ACC112 (cell line): ENCODE measurements at regions not wholly inside any gene's neighbourhood (a gene's known extent, or its start where the extent isn't known, plus 50 kb on each side); places are given as distances from the start of the nearest gene placed in this dataset.

Experiments
- H2AFZ ChIP-seq: fragments of 200-600 bp; sonication (generic); one replicate; pipeline ENCODE4 v1.6.0; 2017; ENCODE audit warnings: antibody characterized with exemption, low read length; ENCODE audit not compliant: unreplicated experiment
- H3K27ac ChIP-seq: fragments of 200-600 bp; sonication (generic); 2 replicates; pipeline ENCODE4 v1.5.1; 2014; ENCODE audit warnings: low read depth, mild to moderate bottlenecking, antibody characterized with exemption, low read length, moderate library complexity
- H3K27me3 ChIP-seq: fragments of 200-600 bp; sonication (generic); 2 replicates; pipeline ENCODE4 v1.6.1; 2014; ENCODE audit warnings: mild to moderate bottlenecking, antibody characterized with exemption, low read length, moderate library complexity, mixed read lengths; ENCODE audit not compliant: insufficient read depth
- H3K36me3 ChIP-seq: fragments of 200-600 bp; sonication (generic); 2 replicates; pipeline ENCODE4 v1.6.1; 2016; ENCODE audit warnings: mild to moderate bottlenecking, antibody characterized with exemption, low read length, moderate library complexity, mixed read lengths; ENCODE audit not compliant: insufficient read depth
- H3K4me1 ChIP-seq: fragments of 200-600 bp; sonication (generic); one replicate; pipeline ENCODE4 v1.6.1; 2016; ENCODE audit warnings: low read length, mixed read lengths; ENCODE audit not compliant: insufficient read depth, unreplicated experiment, control insufficient read depth
- H3K4me3 ChIP-seq: fragments of 200-600 bp; sonication (generic); 2 replicates; pipeline ENCODE4 v1.5.1; 2014; ENCODE audit warnings: mild to moderate bottlenecking, low read depth, low read length
- H3K79me2 ChIP-seq: fragments of 200-600 bp; sonication (generic); one replicate; pipeline ENCODE4 v1.6.0; 2016; ENCODE audit warnings: low read length; ENCODE audit not compliant: control insufficient read depth, unreplicated experiment, insufficient read depth

DNA sequence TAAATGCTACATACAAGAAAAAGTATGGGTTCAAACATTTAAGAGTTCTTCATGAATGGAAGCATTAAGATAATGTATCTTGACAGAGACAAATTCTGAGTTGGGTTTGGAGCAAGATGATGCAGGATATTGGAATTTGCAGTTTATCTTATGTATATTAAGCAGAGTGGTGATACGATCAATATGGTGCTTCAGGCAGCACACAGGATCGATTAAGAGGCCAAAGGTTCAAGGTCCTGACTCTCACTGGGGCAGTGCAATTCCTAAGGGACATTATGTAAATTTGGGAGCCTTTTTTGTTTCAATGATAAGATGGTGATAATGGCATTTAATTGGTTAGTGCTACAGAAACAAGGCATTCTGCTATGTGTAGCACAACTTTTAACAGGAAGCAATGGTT lies 381.9 kb downstream of the KCNJ3 start:
- H3K4me3 ChIP-seq: no peak overlapping the region
- no peaks in the 10 kb centered on the region for H3K36me3 ChIP-seq
- H3K79me2 ChIP-seq: no peaks in the 10 kb centered on the region
- H3K27ac ChIP-seq: no peak overlapping the region
- no peak overlapping the region for H2AFZ ChIP-seq
- H3K27me3 ChIP-seq: no peaks in the 10 kb centered on the region
- H3K4me1 ChIP-seq: no peaks in the 10 kb centered on the region

DNA sequence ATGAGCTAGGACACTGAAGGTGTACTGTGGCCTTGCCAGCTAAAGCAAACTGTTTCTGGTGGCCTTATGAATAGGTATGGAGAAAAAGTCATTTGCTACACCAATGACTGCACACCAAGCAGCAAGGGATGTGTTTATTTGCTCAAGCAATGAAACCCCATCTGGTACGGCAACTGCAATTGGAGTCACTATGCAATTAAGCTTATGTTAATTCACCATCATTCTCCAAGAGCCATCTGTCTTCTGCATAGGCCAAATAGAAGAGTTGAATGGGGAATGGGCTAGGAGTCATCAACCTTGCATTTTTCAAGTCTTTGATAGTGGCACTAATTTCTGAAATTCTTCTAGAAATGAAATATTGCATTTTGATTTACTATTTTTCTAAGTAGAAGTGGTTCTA lies 372.0 kb downstream of the KCNJ3 start:
- H3K4me1 ChIP-seq: no peaks in the 10 kb centered on the region
- H3K36me3 ChIP-seq: no peaks in the 10 kb centered on the region
- no peak overlapping the region for H2AFZ ChIP-seq
- no peaks in the 10 kb centered on the region for H3K79me2 ChIP-seq
- no peak overlapping the region for H3K27ac ChIP-seq
- H3K27me3 ChIP-seq: no peaks in the 10 kb centered on the region
- H3K4me3 ChIP-seq: no peak overlapping the region

- Histone ChIP-seq H3K4me3 (no peak overlapping the region), H3K27me3 (no peaks in the 10 kb centered on the region), H2AFZ (no peak overlapping the region), H3K79me2 (no peaks in the 10 kb centered on the region), H3K27ac (no peak overlapping the region), H3K4me1 (no peaks in the 10 kb centered on the region), H3K36me3 (no peaks in the 10 kb centered on the region)
These were observed 364.4 kb downstream of the KCNJ3 start for GRCh38 chr2:155062922-155063258.

DNA sequence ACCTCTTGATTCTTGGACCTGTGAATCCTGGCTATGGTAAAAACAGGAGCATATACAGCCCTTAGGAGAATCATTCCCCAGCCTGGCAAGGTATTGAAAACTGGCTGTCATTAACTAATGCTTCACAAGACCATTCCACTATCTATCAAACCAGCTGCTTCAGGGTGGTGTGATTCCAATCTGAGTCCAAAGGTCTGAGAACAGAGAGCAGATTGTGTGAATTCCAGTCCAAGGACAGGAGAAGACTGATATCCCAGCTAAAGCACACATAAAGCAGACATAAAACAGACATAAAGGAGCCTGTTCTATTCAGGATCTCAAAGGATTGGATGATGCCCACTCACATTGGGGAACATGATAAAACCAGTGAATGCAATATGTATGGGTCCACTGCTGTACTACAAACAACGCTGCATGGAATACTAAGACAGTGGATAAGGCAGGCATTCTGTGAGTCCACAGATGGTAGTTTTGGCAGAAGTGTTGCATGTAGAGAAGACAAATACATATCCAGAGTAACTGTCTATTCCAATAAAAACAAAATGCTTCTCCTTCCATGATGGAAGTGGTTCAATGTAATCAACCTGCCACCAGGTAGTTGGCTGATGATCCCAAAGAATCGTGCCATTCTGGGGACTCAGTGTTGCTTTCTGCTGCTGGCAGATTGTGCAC lies 363.9 kb downstream of the KCNJ3 start:
- no peaks in the 10 kb centered on the region for H3K4me1 ChIP-seq
- no peak overlapping the region for H2AFZ ChIP-seq
- H3K4me3 ChIP-seq: no peak overlapping the region
- H3K36me3 ChIP-seq: no peaks in the 10 kb centered on the region
- no peak overlapping the region for H3K27ac ChIP-seq
- H3K79me2 ChIP-seq: no peaks in the 10 kb centered on the region
- H3K27me3 ChIP-seq: no peaks in the 10 kb centered on the region

DNA sequence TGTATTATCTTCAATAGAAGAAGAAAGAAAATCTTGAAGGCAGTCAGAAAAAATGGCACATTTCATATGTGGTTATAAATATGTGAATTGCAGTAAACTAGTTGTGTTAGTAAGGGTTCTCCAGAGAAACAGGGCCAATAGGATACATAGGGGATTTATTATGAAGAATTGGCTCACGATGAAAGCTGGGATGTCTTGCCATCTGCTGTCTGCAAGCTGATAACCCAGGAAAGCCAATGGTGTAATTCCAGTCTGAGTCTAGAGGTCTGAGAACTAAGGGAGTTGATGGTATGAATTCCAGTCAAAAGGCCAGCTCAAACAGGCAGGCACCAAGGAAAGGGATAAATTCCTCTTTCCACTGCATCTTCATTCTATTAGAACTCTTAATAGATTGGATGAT lies 362.4 kb downstream of the KCNJ3 start:
- H3K79me2 ChIP-seq: no peaks in the 10 kb centered on the region
- no peak overlapping the region for H3K4me3 ChIP-seq
- H3K36me3 ChIP-seq: no peaks in the 10 kb centered on the region
- H3K4me1 ChIP-seq: no peaks in the 10 kb centered on the region
- H2AFZ ChIP-seq: no peak overlapping the region
- no peak overlapping the region for H3K27ac ChIP-seq
- no peaks in the 10 kb centered on the region for H3K27me3 ChIP-seq

- Histone ChIP-seq H2AFZ (no peak overlapping the region), H3K79me2 (no peaks in the 10 kb centered on the region), H3K4me1 (no peaks in the 10 kb centered on the region), H3K4me3 (no peak overlapping the region), H3K36me3 (no peaks in the 10 kb centered on the region), H3K27me3 (no peaks in the 10 kb centered on the region), H3K27ac (no peak overlapping the region)
These were observed 356.2 kb downstream of the KCNJ3 start for GRCh38 chr2:155054712-155055111.

DNA sequence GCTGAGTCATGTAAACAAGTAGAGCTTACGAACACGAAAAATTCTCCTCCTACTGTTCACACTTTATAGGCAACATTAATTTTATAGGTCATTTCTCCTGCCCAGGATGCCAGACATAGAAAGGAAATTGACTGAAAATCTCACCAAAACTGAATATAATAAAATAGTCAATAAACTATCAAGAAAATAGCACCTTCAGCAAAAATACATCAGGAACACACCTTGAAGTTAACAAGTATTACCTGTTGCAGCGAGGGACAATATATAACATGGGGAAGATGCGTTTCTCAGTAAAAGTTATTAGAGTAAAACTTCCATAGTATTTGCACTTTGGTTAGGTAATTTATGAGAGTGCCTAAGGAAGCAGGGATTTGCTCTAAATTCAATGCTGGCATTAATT lies 344.6 kb downstream of the KCNJ3 start:
- Histone ChIP-seq H3K4me1 (no peaks in the 10 kb centered on the region), H3K4me3 (no peak overlapping the region), H3K27me3 (no peaks in the 10 kb centered on the region), H2AFZ (no peak overlapping the region), H3K36me3 (no peaks in the 10 kb centered on the region), H3K79me2 (no peaks in the 10 kb centered on the region), H3K27ac (no peak overlapping the region)

GRCh38 chr2:155035308-155035707 lies 336.8 kb downstream of the KCNJ3 start:
- Histone ChIP-seq H3K4me1 (no peaks in the 10 kb centered on the region), H3K4me3 (no peak overlapping the region), H3K79me2 (no peaks in the 10 kb centered on the region), H3K36me3 (no peaks in the 10 kb centered on the region), H3K27me3 (no peaks in the 10 kb centered on the region), H2AFZ (no peak overlapping the region), H3K27ac (no peak overlapping the region)

- no peak overlapping the region for H3K27ac ChIP-seq
- no peak overlapping the region for H3K4me3 ChIP-seq
- H3K27me3 ChIP-seq: no peaks in the 10 kb centered on the region
- H3K79me2 ChIP-seq: no peaks in the 10 kb centered on the region
- no peaks in the 10 kb centered on the region for H3K36me3 ChIP-seq
- no peaks in the 10 kb centered on the region for H3K4me1 ChIP-seq
- no peak overlapping the region for H2AFZ ChIP-seq
These were observed 335.2 kb downstream of the KCNJ3 start for GRCh38 chr2:155033652-155034051.

DNA sequence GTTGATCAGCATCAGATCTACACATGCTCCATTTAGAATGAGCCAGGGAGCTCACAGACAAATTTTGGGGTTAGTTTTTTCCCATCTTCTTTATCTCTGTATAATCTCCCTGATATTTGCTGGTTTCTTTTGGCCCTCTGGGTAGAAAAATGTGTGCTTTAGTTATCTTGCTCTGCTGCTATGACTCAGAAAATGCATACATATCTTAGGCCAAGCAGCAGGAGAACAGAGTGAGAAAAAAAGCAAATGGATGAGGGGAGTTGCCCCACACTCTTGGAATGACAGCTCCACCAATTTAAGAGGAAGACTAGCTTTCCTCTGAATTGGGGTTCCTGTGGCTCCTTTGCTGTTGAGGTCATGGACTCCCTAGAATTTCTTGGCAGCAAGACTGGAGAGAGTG lies 331.8 kb downstream of the KCNJ3 start:
- H2AFZ ChIP-seq: no peak overlapping the region
- no peaks in the 10 kb centered on the region for H3K27me3 ChIP-seq
- H3K27ac ChIP-seq: no peak overlapping the region
- no peaks in the 10 kb centered on the region for H3K36me3 ChIP-seq
- no peak overlapping the region for H3K4me3 ChIP-seq
- H3K79me2 ChIP-seq: no peaks in the 10 kb centered on the region
- H3K4me1 ChIP-seq: no peaks in the 10 kb centered on the region

- Histone ChIP-seq H3K4me3 (no peak overlapping the region), H3K4me1 (no peaks in the 10 kb centered on the region), H3K36me3 (no peaks in the 10 kb centered on the region), H2AFZ (no peak overlapping the region), H3K79me2 (no peaks in the 10 kb centered on the region), H3K27me3 (no peaks in the 10 kb centered on the region), H3K27ac (no peak overlapping the region)
These were observed 328.2 kb downstream of the KCNJ3 start for GRCh38 chr2:155026651-155027174.
